Effector memory CD8-positive, alpha-beta T cell (primary cell): ENCODE measurements at regions not wholly inside any gene's neighbourhood (a gene's known extent, or its start where the extent isn't known, plus 50 kb on each side); places are given as distances from the start of the nearest gene placed in this dataset.

Experiments
- ATAC-seq: fragments of 150-1000 bp; cut with Tn5 transposase; replicated peaks from 2 replicates; pipeline ENCODE4 v1.10.0; 2021; ENCODE audit warnings: mild to moderate bottlenecking, moderate library complexity
- DNase-seq, 3 experiments: peaks; one replicate each; pipeline ENCODE4 v3.0.0; 2021
- H3K27ac Mint-ChIP-seq, 2 donors: one replicate each; pipeline ENCODE4 v1.8.0; 2022; ENCODE audit warnings: mild to moderate bottlenecking in 2 of 2, mixed read lengths in 2 of 2, moderate library complexity in 2 of 2
- H3K27me3 Mint-ChIP-seq, 2 donors: one replicate each; pipeline ENCODE4 v1.8.0; 2022; ENCODE audit warnings: mixed read lengths in 2 of 2
- H3K36me3 Mint-ChIP-seq: one replicate; pipeline ENCODE4 v1.8.0; 2022; ENCODE audit warnings: mild to moderate bottlenecking, moderate library complexity, mixed read lengths; ENCODE audit not compliant: insufficient read depth
- H3K4me1 Mint-ChIP-seq, 2 donors: one replicate each; pipeline ENCODE4 v1.8.0; 2022; ENCODE audit warnings: low read depth in 2 of 2, mixed read lengths in 2 of 2
- H3K4me3 Mint-ChIP-seq, 2 donors: one replicate each; pipeline ENCODE4 v1.8.0; 2022; ENCODE audit warnings: mild to moderate bottlenecking in 2 of 2, mixed read lengths in 2 of 2, moderate library complexity in 2 of 2
- H3K9me3 Mint-ChIP-seq, 2 donors: one replicate each; pipeline ENCODE4 v1.8.0; 2022; ENCODE audit warnings: mixed read lengths in 2 of 2

GRCh38 chr13:90757127-90757680 is 590.3 kb upstream of the MIR17HG start:
- Mint-ChIP-seq H3K27me3 (no peaks in the 10 kb centered on the region), H3K36me3 (no peaks in the 10 kb centered on the region), H3K27ac (no peak overlapping the region), H3K9me3 (peaks cover 1 to 12% of the 10 kb centered on the region in 2 donors), H3K4me3 (no peak overlapping the region), H3K4me1 (no peaks in the 10 kb centered on the region)
- ATAC-seq (no peak), DNase-seq (no peak)

DNA sequence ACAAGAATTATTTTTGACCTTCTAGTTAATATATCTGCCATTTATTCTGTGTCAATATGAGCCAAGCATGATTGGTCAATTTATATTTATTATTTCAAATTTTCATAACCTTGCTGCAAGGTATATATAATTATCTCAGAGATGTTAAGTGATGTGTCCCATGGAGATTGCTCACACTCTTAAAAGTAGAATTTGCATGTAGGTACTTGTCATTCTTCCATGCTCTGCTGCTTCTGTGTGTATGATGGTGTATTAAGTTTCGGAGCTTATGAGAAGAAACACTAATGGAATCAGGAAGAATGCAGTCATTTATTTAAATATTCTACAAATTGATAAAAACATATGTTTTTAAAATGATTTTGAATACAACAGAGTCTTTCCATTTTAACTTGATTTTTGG is 586.8 kb upstream of the MIR17HG start:
- Mint-ChIP-seq H3K27me3 (no peaks in the 10 kb centered on the region), H3K36me3 (no peaks in the 10 kb centered on the region), H3K9me3 (peaks cover 4 to 18% of the 10 kb centered on the region in 2 donors), H3K4me1 (no peaks in the 10 kb centered on the region), H3K4me3 (no peak overlapping the region), H3K27ac (no peak overlapping the region)
- no peak for ATAC-seq
- no peak for DNase-seq

DNA sequence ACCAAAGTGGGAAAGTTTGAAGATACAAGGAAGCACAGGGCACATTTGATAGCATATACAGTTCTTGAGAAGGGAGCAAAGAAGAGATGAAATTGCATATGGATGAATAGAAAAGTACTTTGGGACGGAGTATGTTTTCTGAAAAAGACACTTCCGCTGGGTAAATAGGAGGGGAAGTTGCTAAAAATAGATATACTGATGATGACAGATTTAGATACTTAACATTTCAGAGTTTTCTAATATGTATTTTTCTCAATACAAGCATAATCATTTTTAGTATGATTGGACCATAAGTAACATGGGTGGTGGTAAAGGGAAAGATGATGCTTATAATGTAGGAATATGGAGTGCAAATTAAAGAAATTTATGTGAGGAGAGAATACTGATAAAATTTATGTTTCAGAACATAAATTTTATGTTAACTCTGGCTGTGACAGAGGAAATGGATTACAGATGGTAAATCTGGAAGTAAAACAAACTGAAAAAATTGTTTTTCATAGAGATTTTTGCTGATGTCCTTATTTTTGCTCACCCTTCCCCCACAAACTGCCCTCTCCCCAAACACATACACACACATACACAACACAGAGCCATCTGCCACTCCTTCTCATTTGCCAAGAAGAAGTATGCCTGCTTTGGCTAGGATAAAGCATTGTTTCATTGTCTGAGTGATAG is 583.9 kb upstream of the MIR17HG start:
- Mint-ChIP-seq H3K9me3 (peaks cover 4 to 21% of the 10 kb centered on the region in 2 donors), H3K4me1 (no peaks in the 10 kb centered on the region), H3K36me3 (no peaks in the 10 kb centered on the region), H3K4me3 (no peak overlapping the region), H3K27me3 (no peaks in the 10 kb centered on the region), H3K27ac (no peak overlapping the region)
- ATAC-seq, result no peak
- DNase-seq, result no peak

GRCh38 chr13:90766386-90766902 is 581.0 kb upstream of the MIR17HG start:
- Mint-ChIP-seq H3K27me3 (no peaks in the 10 kb centered on the region), H3K4me3 (no peak overlapping the region), H3K4me1 (no peaks in the 10 kb centered on the region), H3K27ac (no peak overlapping the region), H3K9me3 (peaks cover 4 to 30% of the 10 kb centered on the region in 2 donors), H3K36me3 (no peaks in the 10 kb centered on the region)
- ATAC-seq (no peak), DNase-seq (no peak)

DNA sequence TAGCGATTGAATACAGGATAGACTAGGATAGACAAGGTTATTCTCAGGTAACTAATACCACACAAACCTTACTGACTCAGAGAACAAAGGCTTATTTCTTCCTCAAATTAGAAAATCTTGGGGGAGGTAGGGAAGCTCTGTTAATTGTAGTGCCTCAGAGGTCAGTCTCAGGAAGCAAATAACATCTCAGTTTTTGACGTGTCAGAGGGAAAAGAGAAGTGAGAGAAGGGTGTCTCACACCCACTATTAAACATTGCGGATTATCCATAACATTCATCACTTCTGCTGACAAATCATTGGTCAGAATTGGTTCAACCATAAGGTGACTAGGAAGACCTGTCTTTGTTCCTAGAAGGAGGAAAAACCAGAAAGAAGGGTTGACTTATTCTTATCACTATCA is 579.4 kb upstream of the MIR17HG start:
- Mint-ChIP-seq H3K4me1 (no peaks in the 10 kb centered on the region), H3K9me3 (peaks cover 0 to 17% of the 10 kb centered on the region in 2 donors), H3K27ac (no peak overlapping the region), H3K27me3 (no peaks in the 10 kb centered on the region), H3K4me3 (no peak overlapping the region), H3K36me3 (no peaks in the 10 kb centered on the region)
- DNase-seq (no peak), ATAC-seq (no peak)

DNA sequence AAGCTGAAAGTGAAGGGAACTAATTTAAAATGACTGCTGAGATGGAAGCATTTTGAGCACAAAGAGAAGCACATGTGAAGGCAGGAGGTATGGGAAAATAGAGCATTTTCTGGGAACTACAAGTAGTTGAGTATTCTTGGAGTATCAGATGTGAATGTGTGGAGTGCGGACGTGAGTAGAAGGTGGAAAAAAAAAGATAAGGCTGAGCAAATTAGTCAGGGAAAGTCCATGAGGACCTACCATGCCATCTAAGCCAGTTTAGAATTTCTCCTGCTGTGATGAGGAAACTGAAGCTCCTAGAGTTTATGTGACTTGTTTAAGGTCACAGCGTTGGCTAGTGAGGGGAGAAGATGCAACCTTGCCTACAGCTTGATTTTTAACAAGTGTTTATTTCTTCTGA is 578.1 kb upstream of the MIR17HG start:
- H3K9me3 Mint-ChIP-seq, result peaks cover 2 to 12% of the 10 kb centered on the region in 2 donors
- no peaks in the 10 kb centered on the region for H3K4me1 Mint-ChIP-seq
- DNase-seq (no peak), ATAC-seq (no peak)
- no peaks in the 10 kb centered on the region for H3K27me3 Mint-ChIP-seq
- H3K4me3 Mint-ChIP-seq, result no peak overlapping the region
- no peaks in the 10 kb centered on the region for H3K36me3 Mint-ChIP-seq
- H3K27ac Mint-ChIP-seq, result no peak overlapping the region

DNA sequence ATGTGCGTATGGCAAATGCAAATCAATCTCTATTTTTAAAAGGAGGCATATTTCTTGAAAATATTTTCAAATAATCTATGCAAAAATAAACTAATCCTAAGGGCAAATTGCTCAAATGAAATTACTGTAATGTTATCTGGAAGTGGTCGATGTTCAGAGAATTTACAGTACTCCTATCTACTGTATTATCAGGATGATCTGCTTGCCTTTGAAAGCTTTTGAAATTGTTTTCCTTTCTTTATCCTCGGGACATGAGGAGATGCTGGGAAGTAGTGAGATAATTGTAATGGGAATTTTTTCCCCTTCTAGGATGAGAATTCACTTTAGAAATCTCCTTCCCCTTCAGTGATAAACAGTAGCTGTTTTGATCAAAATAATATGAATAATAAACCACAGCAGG is 577.2 kb upstream of the MIR17HG start:
- no peak for ATAC-seq
- H3K36me3 Mint-ChIP-seq, result no peaks in the 10 kb centered on the region
- H3K4me1 Mint-ChIP-seq, result no peaks in the 10 kb centered on the region
- peaks cover 2 to 12% of the 10 kb centered on the region in 2 donors for H3K9me3 Mint-ChIP-seq
- no peak overlapping the region for H3K4me3 Mint-ChIP-seq
- H3K27me3 Mint-ChIP-seq, result no peaks in the 10 kb centered on the region
- no peak for DNase-seq
- H3K27ac Mint-ChIP-seq, result no peak overlapping the region

DNA sequence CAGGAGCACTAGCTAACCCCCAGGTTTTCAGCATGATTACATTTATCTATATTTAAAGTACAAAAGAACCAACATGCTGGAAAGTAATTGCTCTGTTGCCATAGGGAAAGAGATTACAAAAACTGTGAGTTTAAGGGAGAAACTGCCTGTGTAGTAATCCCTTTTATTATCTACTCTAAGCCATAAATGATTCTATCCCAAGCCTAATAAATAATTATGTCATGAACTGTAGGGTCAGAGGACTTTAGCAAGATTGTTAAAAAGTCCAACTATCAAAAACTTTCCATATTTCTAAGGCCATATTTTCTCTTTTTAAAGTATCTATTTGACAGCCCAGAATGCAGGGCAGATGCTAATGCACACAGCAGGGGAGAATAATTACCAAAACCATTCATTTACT is 573.8 kb upstream of the MIR17HG start:
- Mint-ChIP-seq H3K27me3 (no peaks in the 10 kb centered on the region), H3K4me1 (no peaks in the 10 kb centered on the region), H3K4me3 (no peak overlapping the region), H3K27ac (no peak overlapping the region), H3K36me3 (no peaks in the 10 kb centered on the region), H3K9me3 (peaks cover 6 to 16% of the 10 kb centered on the region in 2 donors)
- no peak for ATAC-seq
- DNase-seq, result no peak

GRCh38 chr13:90776051-90776748 is 571.3 kb upstream of the MIR17HG start:
- Mint-ChIP-seq H3K27ac (no peak overlapping the region), H3K36me3 (no peaks in the 10 kb centered on the region), H3K4me1 (no peaks in the 10 kb centered on the region), H3K27me3 (no peaks in the 10 kb centered on the region), H3K4me3 (no peak overlapping the region), H3K9me3 (peaks cover 6 to 8% of the 10 kb centered on the region in 2 donors)
- ATAC-seq (no peak), DNase-seq (no peak)

- no peaks in the 10 kb centered on the region for H3K27me3 Mint-ChIP-seq
- H3K27ac Mint-ChIP-seq, result no peak overlapping the region
- H3K4me1 Mint-ChIP-seq, result no peaks in the 10 kb centered on the region
- DNase-seq (no peak), ATAC-seq (no peak)
- peaks cover 3% of the 10 kb centered on the region for H3K36me3 Mint-ChIP-seq
- no peak overlapping the region for H3K4me3 Mint-ChIP-seq
- peaks cover 0 to 1% of the 10 kb centered on the region in 2 donors for H3K9me3 Mint-ChIP-seq
These were observed 564.2 kb upstream of the MIR17HG start for GRCh38 chr13:90783273-90783672.

- no peak for DNase-seq
- H3K27ac Mint-ChIP-seq, result no peak overlapping the region
- peaks cover 1 to 2% of the 10 kb centered on the region in 2 donors for H3K9me3 Mint-ChIP-seq
- no peaks in the 10 kb centered on the region for H3K4me1 Mint-ChIP-seq
- H3K27me3 Mint-ChIP-seq, result no peaks in the 10 kb centered on the region
- H3K36me3 Mint-ChIP-seq, result peaks cover 3% of the 10 kb centered on the region
- no peak overlapping the region for H3K4me3 Mint-ChIP-seq
- no peak for ATAC-seq
These were observed 560.5 kb upstream of the MIR17HG start for GRCh38 chr13:90787007-90787406.

GRCh38 chr13:90792335-90792734 is 555.2 kb upstream of the MIR17HG start:
- ATAC-seq (no peak), DNase-seq (no peak)
- Mint-ChIP-seq H3K4me1 (no peaks in the 10 kb centered on the region), H3K27me3 (no peaks in the 10 kb centered on the region), H3K4me3 (no peak overlapping the region), H3K9me3 (peaks cover 0 to 6% of the 10 kb centered on the region in 2 donors), H3K27ac (no peak overlapping the region), H3K36me3 (no peaks in the 10 kb centered on the region)

GRCh38 chr13:90793261-90793820 is 554.1 kb upstream of the MIR17HG start:
- no peaks in the 10 kb centered on the region for H3K36me3 Mint-ChIP-seq
- H3K4me3 Mint-ChIP-seq, result no peak overlapping the region
- no peak for ATAC-seq
- no peaks in the 10 kb centered on the region for H3K4me1 Mint-ChIP-seq
- H3K27ac Mint-ChIP-seq, result no peak overlapping the region
- no peak for DNase-seq
- H3K27me3 Mint-ChIP-seq, result no peaks in the 10 kb centered on the region
- peaks cover 0 to 6% of the 10 kb centered on the region in 2 donors for H3K9me3 Mint-ChIP-seq

GRCh38 chr13:90796474-90796873 is 551.0 kb upstream of the MIR17HG start:
- ATAC-seq, result no peak
- H3K4me1 Mint-ChIP-seq, result no peaks in the 10 kb centered on the region
- no peaks in the 10 kb centered on the region for H3K27me3 Mint-ChIP-seq
- no peaks in the 10 kb centered on the region for H3K36me3 Mint-ChIP-seq
- H3K9me3 Mint-ChIP-seq, result peaks cover 0 to 6% of the 10 kb centered on the region in 2 donors
- no peak overlapping the region for H3K4me3 Mint-ChIP-seq
- no peak overlapping the region for H3K27ac Mint-ChIP-seq
- DNase-seq, result no peak
